GM21528 (cell line): ENCODE measurements at regions not wholly inside any gene's neighbourhood (a gene's known extent, or its start where the extent isn't known, plus 50 kb on each side); places are given as distances from the start of the nearest gene placed in this dataset.

ENCODE experiments used
- ATAC-seq: cut with Tn5 transposase; IDR thresholded peaks from one replicate; pipeline ENCODE4 v1.9.1; 2021; ENCODE audit warnings: mild to moderate bottlenecking, moderate library complexity; ENCODE audit not compliant: unreplicated experiment, low FRiP score

DNA sequence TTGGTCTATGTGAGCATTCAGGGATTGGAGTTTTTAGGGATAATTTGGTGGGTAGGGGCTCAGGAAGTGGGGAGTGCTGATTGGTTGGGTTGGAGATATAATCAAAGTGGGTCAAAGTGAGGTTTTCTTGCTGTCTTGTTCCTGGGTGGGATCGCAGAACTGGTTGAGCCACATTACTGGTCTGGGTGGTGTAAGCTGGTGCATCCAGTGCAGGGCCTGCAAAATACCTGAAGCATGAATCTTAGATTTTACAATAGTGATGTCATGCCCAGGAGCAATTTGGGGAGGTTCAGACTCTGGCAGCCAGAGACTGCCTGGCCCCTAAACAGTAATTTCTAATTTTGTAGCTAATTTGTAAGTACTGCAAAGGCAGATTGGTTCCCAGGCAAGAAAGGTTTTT is 665.6 kb upstream of the PRKX start:
- no peak for ATAC-seq

DNA sequence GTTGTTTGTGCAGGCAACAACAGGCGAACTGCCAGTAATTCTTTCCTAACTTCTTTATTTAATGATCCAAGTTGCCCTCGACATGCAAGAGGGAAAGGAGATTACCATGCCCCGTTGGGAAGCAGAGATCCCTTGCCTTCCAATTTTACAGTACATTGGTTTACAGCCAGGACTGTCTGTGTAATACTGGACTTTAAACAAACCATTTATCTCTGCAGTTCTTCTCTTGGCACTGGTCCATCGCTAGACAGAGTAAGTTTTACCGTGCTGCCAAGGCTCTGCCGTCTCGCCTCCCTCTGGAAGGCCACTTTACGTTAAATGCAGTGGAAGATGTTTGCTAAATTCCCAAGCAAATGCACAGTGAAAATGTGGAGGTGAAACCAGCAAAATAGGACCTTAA is 660.3 kb upstream of the PRKX start:
- ATAC-seq, result no peak

DNA sequence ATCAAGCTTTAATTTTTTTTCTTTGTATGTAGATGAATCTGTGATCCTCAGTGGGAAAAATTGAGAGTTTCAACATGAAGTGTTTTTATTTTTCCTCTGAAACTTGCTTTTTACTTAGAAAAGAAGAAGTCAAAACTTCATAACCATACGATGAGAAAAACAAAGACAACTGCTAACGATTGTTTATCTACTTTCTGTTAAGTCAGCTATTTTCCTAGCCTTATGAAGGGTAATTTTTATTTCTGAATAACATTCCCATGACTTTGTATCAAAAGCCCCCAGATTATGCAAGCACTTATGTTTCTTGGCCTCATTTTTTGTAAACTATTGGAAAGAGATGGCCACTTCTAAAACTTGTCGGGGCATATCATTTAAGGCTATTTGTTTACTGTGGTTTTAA is 645.1 kb upstream of the PRKX start:
- no peak for ATAC-seq

DNA sequence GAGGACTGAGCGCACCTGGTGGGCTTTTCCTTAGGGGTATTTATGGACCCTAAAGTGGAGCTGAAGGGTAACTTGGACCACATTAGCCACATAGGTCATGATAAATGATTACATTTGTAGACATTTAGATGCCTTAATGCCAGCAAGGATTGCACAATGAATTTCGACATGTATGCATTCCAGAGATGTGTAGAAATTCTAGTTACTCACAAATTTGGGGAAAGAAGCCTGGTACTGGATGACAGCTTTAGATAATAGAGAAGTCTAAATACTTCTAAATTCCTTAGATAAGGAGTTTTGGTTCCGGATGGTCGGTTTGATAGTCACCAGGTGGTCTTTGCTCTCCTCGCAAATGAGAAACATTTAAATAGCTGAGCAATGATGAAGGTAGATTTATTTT is 609.5 kb upstream of the PRKX start:
- no peak for ATAC-seq

DNA sequence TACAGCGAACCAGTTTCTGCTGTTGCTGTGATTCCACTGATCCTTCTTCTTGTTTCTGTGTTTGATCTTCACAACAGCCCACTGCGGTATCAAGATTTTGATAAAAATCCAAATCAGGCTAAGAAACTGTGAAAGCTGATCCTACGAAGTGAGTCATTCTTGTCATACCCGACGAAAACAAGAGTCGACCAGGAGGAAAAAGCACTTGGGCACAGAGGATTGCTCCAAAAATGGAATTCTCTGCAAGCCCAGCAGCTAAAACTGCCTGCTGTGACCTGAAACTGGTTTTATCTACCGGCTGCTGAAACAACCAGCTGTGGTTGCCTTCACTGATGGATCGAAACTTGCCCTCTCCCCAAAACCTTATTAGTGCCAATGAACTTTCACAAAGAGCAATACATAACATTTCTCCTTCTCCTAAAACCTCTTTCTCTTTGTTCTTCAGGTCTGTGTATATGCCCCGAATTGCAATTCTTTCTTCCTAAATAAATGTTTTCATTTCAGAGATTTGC is 607.0 kb upstream of the PRKX start:
- no peak for ATAC-seq

DNA sequence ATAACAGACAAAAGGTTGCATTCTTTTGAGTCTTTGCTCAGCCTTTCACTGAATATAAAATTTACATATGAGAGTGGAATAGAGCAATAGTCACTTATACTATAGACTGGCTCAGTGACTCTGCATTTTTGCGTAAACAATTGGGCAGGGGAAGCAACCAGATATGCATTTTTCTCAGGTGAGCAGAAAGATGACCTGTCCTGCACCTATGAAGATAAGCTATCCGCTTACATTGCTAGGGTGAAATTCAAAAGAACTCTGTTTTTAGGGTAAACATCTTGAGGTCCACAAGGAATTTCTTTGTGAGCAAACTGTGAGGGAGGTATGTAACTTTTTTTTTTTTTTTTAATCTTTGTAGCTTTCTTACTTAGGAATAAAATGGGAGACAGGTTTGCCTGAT is 602.4 kb upstream of the PRKX start:
- ATAC-seq, result no peak

DNA sequence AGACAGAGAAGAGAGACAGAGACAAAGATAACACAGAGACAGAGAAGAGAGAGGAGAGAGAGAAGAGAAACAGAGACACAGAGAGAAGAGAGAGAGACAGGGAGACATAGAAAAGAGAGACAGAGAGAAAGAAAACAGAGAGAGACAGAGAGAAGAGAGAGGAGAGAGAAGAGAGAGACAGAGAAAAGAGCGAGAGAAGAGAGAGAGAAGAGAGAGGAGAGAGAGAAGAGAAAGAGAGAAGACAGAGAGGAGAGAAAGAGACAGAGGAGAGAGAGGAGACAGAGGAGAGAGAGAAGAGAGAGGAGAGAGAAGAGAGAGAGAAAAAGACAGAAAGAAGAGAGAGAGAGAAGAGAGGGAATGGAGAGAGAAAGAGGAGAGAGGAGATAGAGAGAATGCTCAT is 601.1 kb upstream of the PRKX start:
- ATAC-seq, result no peak

DNA sequence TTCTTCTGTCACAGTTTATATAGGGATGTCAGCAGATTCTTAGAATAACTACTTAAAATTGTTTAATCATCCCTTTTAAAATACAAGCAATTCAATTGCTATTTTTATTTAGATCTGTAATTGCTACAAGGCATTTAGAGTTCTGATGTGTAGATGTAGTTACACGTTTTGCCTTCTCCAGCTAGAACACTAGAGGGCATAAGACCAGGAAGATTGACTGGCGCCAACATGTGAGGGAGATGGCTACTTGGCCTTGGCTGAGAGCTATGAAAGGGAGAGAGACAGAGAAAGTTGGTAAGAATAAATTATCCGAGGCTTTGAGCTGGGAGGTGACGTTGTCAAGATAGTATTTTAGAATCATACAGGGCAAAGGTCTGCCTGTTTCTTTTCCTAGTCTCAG is 563.7 kb upstream of the PRKX start:
- ATAC-seq, result no peak

DNA sequence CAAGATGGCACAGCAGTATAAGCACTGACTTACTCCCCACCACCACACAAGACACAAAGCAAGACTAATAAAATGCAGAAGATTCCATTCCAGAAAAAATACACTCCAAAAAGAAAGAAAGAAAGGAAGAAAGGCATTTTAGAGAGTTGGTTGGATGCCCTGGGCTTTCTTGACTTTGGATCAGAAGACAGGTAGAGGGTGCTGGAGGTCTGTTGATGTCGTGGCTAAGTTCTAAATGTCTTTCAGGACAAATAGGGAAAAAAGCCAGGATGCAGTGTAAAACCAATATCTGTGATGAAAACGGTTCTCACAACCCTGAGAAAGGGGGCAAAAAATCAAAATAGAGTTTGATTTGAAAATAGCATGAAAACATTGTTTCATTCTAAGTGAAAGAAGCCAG is 555.2 kb upstream of the PRKX start:
- ATAC-seq, result no peak

DNA sequence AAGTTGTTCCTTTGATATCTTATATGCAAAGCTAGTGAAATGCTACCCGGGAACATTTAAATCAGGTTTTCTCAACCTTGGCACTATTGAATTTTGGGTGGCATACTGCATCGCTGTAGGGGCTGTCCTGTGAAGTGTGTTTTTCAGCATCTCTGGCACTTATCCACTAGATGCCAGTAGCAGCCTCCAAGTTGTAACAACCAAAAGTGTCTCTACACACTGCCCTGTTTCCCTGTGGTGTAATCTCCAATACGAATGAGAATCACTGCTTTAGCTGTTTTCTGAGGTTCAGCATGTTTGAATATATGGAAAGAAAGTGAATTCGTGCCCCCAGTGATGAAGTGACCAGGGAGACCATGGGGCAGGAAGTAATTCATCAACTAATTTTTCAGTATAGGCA is 551.6 kb upstream of the PRKX start:
- ATAC-seq, result no peak

DNA sequence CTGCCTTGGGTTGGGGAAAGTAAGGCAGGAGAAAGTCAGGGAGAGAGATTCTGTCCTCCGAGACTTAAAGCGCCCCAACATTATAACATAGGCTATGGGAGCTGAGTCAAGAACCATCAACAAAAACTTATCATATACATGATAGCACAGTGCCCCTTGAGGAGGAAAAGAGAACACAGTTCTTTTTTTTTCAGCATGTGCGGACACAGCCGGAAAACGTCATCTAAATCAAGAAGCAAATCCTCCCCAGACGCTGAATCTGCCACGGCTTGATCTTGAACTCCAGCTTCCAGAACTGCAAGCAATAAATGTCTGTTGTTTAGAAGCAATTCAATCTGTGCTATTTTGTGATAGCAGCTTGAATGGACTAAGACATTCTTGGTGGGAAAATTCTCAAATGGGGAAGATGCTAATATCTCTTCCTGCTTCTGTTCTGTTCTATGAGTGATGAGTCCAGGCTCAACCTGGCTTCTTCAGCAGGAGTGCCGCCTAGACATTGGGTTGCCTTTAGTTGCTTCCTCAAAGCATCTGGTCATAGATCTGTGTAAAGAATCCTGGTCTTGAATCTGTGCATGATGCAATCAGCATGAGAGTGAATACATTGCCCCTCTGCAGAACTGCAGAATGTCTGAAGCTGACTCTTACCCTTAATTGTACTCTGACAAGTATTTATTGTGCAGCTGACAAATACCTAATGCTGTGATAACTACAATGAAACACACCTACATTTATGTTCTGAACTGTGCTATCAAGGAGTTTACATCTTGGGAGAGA is 549.8 kb upstream of the PRKX start:
- ATAC-seq, result no peak

DNA sequence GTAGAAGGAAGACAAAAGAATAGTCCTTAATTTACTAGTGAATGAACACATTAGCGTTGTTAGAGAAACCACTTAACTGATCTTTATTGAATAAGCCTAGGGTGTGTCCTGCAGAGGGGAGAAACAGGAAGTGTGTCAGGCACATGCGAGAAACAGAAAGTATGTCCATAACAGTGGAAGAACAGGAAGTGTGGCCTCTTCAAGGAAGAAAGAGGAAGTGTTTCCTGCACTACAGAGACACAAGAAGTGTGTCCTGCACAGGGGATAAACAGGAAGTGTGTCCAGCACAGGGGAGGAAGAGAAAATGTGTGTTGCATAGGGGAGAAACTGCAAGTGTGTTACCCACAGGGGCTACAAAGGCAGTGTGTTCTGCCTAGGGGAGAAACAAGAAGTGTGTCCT is 539.6 kb upstream of the PRKX start:
- no peak for ATAC-seq

DNA sequence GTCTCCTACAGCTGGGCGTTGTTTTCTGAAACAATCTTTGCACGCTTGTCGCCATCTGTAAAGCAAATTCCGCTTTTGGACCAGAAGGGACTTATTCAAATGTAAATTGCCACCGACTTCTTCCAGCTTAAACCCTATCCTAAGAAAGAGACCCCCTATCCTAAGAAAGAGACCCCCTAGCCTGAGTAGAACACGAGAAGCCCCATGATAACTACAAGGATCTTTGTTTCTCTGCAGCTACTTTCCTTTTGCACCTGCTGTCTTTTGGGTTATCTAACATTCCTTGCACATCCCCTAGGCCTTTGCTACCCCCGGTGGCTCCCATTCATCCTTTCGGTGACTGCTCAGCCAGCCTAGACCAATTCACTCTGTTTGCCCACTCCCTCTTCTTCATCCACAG is 536.0 kb upstream of the PRKX start:
- ATAC-seq, result no peak

DNA sequence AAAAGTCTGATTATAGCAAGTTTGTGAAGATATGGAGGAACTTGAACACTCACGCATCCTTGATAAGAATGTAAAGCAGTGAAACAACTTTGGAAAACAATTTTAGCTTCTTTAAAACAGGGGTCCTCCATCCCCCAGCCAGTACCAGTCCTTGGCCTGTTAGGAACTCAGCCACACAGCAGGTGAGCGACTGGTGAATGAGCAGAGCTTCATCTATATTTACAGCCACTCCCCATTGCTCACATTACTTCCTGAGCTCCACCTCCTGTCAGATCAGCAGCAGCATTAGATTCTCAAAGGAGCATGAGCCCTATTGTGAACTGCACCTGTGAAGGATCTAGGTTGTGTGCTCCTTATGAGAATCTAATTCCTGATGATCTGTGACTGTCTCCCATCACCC is 530.3 kb upstream of the PRKX start:
- ATAC-seq, result no peak

DNA sequence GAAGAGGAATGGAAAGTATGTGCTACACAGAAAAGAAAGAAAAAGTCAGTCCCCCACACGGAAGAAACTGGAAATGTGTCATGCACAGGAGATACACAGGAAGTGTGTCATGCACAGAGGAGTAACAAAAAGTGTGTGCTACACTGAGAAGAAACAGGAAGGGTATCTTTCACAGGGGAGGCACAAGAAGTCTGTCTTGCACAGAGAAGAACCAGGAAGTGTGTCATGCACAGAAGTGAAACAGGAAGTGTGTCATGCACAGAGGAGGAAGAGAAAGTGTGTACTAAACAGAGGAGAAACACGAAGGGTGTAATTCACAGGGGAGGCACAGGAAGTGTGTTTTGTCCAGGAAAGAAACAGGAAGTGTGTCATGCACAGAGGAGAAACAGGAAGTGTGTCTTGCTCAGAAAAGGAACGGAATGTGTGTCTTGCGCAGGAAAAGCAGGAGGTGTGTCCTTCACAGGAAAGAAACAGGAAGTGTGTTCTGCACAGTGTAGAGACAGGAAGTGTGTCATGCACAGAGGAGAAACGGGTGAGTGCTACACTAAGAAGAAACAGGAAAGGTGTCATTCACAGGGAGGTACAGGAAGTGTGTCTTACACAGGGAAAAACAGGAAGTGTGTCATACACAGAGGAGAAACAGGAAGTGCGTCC is 527.2 kb upstream of the PRKX start:
- no peak for ATAC-seq

DNA sequence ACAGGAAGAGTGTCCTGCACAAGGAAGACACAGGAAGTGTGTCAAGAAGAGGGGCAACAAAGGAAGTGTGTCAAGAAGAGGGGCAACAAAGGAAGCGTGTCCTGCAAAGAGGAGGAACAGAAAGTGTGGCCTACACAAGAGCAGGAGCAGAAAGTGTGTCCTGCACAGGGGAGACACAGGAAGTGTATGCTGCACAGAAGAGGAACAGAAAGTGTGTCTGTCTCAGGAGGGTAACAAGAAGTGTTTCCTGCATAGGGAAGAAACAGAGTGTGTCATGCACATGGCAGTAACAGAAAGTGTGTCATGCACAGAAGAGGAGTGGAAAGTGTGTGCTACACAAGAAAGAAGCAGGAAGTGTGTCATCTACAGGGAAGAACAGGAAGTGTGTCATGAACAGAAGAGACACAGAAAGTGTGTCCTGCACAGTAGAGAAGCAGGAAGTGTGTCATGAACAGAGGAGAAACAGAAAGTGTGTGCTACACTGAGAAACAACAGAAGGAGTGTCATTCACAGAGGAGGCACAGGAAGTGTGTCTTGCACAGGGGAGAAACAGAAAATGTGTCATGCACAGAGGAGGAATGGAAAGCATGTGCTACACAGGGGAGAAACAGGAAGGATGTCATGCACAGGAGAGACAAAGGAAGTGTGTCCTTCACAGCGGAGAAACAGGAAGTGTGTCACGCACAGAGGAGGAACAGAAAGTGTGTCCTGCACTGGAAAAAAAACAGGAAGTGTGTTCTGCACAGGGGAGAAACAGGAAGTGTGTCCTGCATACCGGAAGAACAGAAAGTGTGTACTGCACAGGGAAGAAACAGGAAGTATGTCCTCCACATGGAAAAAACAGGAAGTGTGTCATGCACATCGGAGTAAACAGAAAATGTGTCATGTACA is 526.4 kb upstream of the PRKX start:
- ATAC-seq, result no peak

DNA sequence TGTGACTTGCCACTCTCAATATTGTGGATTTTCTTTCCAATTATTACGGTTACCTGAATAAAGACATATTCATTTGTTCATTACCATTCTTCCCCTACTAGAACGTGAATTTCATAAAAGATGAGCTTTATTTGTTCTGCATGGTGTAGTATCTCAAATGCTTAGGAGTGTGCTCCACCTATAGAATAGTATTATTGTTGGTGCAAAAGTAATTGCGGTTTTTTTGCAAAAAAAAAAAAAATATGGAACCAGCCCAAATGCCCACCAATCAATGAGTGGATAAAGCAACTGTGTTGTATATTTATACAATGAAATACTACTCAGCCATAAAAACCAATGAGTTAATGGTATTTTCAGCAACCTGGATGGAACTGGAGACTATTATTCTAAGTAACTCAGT is 525.5 kb upstream of the PRKX start:
- ATAC-seq, result no peak

DNA sequence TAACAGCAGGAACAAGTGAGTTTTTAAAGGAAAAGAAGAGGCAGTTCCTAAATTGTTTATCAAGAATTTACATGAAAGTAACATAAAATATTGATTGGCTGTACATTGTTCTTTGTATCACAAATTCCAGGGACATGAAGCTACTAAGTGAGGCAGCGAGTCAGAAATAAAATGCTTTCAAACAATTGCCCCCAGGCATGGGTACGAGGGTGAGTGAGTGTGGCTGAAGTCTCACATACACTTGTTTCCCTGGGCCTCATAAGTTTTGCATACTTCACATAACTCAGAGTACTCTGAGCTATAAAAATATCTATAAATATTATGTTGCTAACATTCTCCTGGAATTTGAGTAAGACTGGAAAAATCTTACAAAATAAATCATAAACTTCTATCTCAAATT is 511.6 kb upstream of the PRKX start:
- ATAC-seq, result no peak

DNA sequence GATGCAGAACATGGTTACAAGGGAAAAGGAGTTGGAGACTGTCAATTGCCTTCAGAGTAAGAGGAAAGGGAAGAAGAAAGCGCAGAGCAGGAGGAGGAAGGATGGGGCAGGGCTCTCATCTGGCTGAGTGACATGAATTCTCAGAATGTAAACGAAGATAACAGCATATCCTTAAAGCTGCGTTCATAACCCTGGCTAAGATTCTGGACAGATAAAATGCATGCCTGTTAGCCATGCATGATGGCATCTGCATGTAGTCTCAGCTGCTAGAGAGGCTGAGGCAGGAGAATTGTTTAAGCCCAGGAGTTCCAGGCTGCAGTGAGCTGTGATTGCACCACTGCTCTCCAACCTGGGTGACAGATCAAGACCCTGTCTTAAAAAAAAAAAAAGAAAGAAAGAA is 493.5 kb upstream of the PRKX start:
- no peak for ATAC-seq

DNA sequence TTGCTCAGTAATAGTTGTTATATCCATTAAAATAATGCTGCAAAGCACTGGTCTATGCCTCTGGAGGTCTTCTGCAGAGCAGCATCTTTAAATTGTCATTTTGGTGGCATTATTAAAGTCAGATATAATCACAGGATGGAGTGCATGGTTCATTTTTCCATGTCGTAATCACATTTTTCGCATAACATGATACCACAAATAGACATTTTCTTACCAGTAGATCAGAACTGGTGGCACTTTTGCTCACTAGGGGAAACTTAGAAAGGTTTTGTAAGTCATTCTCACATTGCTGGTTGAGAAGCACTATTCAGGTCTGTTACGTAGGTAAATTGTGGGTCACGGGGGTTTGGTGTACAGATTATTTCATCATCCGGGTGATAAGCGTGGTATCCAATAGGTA is 484.5 kb upstream of the PRKX start:
- no peak for ATAC-seq

DNA sequence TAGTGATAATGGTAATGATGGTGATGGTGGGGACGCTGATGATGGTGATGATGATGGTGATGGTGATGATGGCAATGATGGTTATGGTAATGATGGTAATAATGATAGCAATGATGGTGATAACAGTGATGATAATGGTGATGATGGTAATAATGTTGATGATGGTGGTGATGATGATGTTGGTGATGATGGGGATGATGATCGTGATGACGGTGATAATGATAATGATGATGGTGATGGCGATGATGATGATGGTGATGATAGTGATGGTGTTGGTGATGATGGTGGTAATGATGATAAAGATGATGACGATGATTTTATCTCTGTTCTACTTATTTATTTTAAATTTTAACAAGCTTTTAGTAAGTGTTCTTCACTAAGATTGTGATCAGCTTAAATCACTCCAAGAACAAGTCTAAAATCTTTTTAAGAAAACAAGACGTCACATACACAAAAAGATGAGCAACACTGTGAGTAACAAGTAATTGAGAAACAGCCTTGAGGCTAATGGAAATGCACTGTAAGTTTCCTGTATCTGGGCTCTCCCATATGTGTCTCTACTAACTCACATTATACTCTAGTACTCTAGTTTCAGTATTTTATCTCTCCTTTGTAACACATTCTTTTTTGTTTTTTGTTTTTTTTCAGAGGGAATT is 480.2 kb upstream of the PRKX start:
- no peak for ATAC-seq
